ENCODE measurements at regions not wholly inside any gene's neighbourhood (a gene's known extent, or its start where the extent isn't known, plus 50 kb on each side); places are given as distances from the start of the nearest gene placed in this dataset.

DNA sequence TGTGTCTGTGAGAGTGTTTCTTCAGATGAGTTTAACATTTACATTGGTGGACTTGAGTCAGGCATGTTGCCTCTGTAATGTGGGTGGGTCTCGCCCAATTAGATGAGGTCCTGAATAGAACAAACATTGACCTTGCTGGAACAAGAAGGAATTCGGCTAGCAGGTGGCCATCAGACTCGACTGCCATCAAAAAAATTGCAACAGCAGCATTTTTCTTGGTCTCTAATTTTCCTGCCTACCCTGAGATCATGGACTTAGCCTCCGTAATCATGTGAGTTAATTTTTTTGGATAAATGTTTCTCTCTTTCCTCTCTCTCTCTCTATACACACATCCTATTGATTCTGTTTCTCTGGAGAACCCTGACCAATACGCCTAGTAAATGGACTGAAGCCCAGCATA lies 83.8 kb upstream of the ST6GAL2 start:
- intact Hi-C loops (cut with DNase I) = no loop called here
- no peak for TF ChIP-seq POLR2A (IDR thresholded peaks at IDR 0.05)
- TF ChIP-seq CTCF (IDR thresholded peaks at IDR 0.05) = no peak
- TF ChIP-seq POLR2AphosphoS5 (IDR thresholded peaks at IDR 0.05) = no peak

GRCh38 chr2:106970471-106971261 lies 84.7 kb upstream of the ST6GAL2 start:
- WGBS = 80% methylated on average over 5 of the region's 5 CpGs

More for the DNA sequence above, 83.8 kb upstream of the ST6GAL2 start:
- H3K27ac ChIP-seq = no peak overlapping the region
- no peaks in the 10 kb centered on the region for H3K9me3 ChIP-seq
- no peak overlapping the region for H3K4me3 ChIP-seq
- H3K36me3 ChIP-seq = no peaks in the 10 kb centered on the region
- 92% methylated on average over 5 of the region's 5 CpGs for WGBS
- H3K27me3 ChIP-seq (replicated peaks; ENCODE audit: insufficient read depth) = no peaks in the 10 kb centered on the region
- H3K4me1 ChIP-seq (replicated peaks) = no peaks in the 10 kb centered on the region
- DNase-seq (ENCODE audit: low spot score) = no peak

GRCh38 chr2:106972782-106973181 lies 86.8 kb upstream of the ST6GAL2 start:
- TF ChIP-seq CTCF (IDR thresholded peaks at IDR 0.05) (no peak), POLR2AphosphoS5 (IDR thresholded peaks at IDR 0.05) (no peak), POLR2A (IDR thresholded peaks at IDR 0.05) (no peak)
- Histone ChIP-seq H3K4me3 (no peak overlapping the region), H3K4me1 (replicated peaks) (no peaks in the 10 kb centered on the region), H3K9me3 (no peaks in the 10 kb centered on the region), H3K36me3 (no peaks in the 10 kb centered on the region), H3K27ac (no peak overlapping the region), H3K27me3 (replicated peaks; ENCODE audit: insufficient read depth) (no peaks in the 10 kb centered on the region)
- WGBS = 39% methylated on average over 2 of the region's 2 CpGs
- intact Hi-C loops (cut with DNase I) = no loop called here
- no peak for DNase-seq (ENCODE audit: low spot score)

More at GRCh38 chr2:106970471-106971261, 84.7 kb upstream of the ST6GAL2 start:
- Histone ChIP-seq H3K27ac (no peak overlapping the region), H3K4me1 (replicated peaks) (no peaks in the 10 kb centered on the region), H3K27me3 (replicated peaks; ENCODE audit: insufficient read depth) (no peaks in the 10 kb centered on the region), H3K36me3 (no peaks in the 10 kb centered on the region), H3K4me3 (no peak overlapping the region), H3K9me3 (no peaks in the 10 kb centered on the region)
- TF ChIP-seq POLR2AphosphoS5 (IDR thresholded peaks at IDR 0.05) (no peak), CTCF (IDR thresholded peaks at IDR 0.05) (no peak), POLR2A (IDR thresholded peaks at IDR 0.05) (no peak)
- intact Hi-C loops (cut with DNase I) = no loop called here
- DNase-seq (ENCODE audit: low spot score) = no peak

DNA sequence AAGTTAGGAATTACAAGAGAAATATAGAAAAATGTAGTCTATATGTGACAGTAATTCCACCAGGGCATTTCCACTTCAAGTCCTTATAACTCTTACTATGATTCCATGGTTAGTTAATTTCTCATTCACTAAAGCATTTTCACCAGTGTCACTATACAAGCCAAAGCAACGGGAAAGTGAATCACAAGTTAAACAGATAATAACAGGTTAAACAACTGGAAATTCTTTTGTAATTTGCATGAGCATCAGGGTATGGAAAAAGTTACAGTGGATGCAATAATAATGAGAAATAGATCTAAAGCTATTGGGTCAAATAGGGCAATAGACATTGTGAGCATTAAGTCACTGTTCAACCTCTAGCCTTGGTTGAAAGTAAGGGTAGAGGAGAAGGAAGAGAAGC lies 88.9 kb upstream of the ST6GAL2 start:
- H3K9me3 ChIP-seq = no peaks in the 10 kb centered on the region
- WGBS = 81% methylated on average over 1 of the region's 1 CpG
- no peaks in the 10 kb centered on the region for H3K27me3 ChIP-seq (replicated peaks; ENCODE audit: insufficient read depth)
- H3K4me1 ChIP-seq (replicated peaks) = no peaks in the 10 kb centered on the region
- TF ChIP-seq CTCF (IDR thresholded peaks at IDR 0.05) (no peak), POLR2AphosphoS5 (IDR thresholded peaks at IDR 0.05) (no peak), POLR2A (IDR thresholded peaks at IDR 0.05) (no peak)
- H3K4me3 ChIP-seq = no peak overlapping the region
- no peak for DNase-seq (ENCODE audit: low spot score)
- no peaks in the 10 kb centered on the region for H3K36me3 ChIP-seq
- no peak overlapping the region for H3K27ac ChIP-seq
- intact Hi-C loops (cut with DNase I) = no loop called here

DNA sequence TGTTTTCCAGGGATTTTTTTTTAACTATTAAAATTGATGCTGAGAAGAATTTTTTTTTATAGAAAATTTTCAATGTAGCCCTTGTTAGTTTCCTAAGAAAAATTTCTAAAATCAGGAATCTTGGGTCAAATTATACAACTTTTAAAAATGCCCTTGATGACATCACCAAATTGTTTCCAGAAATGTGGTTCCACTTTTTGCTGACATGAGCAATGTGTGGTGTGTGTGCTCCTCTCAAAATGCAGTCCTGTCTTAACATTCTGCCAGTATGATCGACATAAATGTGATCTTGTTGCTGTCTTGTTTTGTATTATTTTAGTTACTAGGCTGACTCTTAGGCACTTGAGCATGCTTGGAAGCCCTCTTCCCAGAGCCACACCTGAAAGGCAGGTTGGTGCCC lies 89.7 kb upstream of the ST6GAL2 start:
- H3K27me3 ChIP-seq (replicated peaks; ENCODE audit: insufficient read depth) = no peaks in the 10 kb centered on the region
- intact Hi-C loops (cut with DNase I) = no loop called here
- H3K4me3 ChIP-seq = no peak overlapping the region
- WGBS = 85% methylated on average over 1 of the region's 1 CpG
- no peaks in the 10 kb centered on the region for H3K4me1 ChIP-seq (replicated peaks)
- no peak overlapping the region for H3K27ac ChIP-seq
- no peak for TF ChIP-seq POLR2A (IDR thresholded peaks at IDR 0.05)
- TF ChIP-seq CTCF (IDR thresholded peaks at IDR 0.05) = no peak
- no peak for TF ChIP-seq POLR2AphosphoS5 (IDR thresholded peaks at IDR 0.05)
- no peaks in the 10 kb centered on the region for H3K36me3 ChIP-seq
- no peak for DNase-seq (ENCODE audit: low spot score)
- H3K9me3 ChIP-seq = no peaks in the 10 kb centered on the region
